B cell (primary cell): ENCODE measurements at regions not wholly inside any gene's neighbourhood (a gene's known extent, or its start where the extent isn't known, plus 50 kb on each side); places are given as distances from the start of the nearest gene placed in this dataset.
"Not testable (repeated sequence)": the region's sequence is repeated elsewhere in the genome, so short reads cannot be mapped to it uniquely, and the experiment has no call there.

ENCODE experiments used
- ATAC-seq: fragments of 200-7000 bp; cut with Tn5 transposase; one replicate; pipeline ENCODE4 v1.10.0; 2021; ENCODE audit warnings: low read depth, mild to moderate bottlenecking, moderate number of reproducible peaks, moderate library complexity
- CTCF ChIA-PET: fragments of 350-600 bp; sonication (Branson Sonifier 250); formaldehyde crosslinking; loops from one replicate; lab custom pipeline; 2021; ENCODE audit warnings: antibody characterized with exemption, inconsistent platforms; lab: Charles Lee
- POLR2A ChIA-PET: fragments of 350-600 bp; sonication (Branson Sonifier 250); formaldehyde crosslinking; loops from one replicate; lab custom pipeline; 2021; ENCODE audit warnings: antibody characterized with exemption; lab: Charles Lee
- DNase-seq: peaks from one replicate; pipeline ENCODE4 v3.0.0; 2013
- H2AFZ ChIP-seq: 2 replicates; pipeline ENCODE4 v1.6.1; 2012; ENCODE audit warnings: mild to moderate bottlenecking, low read depth, low read length; ENCODE audit not compliant: insufficient read depth, poor library complexity, severe bottlenecking
- H3K27ac ChIP-seq, 2 donors: 1 replicate in 1 of 2; 2 replicates in 1 of 2; pipeline ENCODE4 v1.5.1; 2012 to 2013; ENCODE audit warnings: low read length in 2 of 2, mild to moderate bottlenecking in 2 of 2, moderate library complexity in 1 of 2
- H3K27me3 ChIP-seq, 4 experiments: fragments of 200-600 bp in 1 of 4; sonication (generic) in 1 of 4; replicated peaks in 1 of 4; 1 replicate in 2 of 4; 2 replicates in 2 of 4; pipeline versions ENCODE4 v1.6.1 to v1.7.0; 2013 to 2016; ENCODE audit warnings: low read length in 3 of 4, mild to moderate bottlenecking in 2 of 4, mixed read lengths in 1 of 4, moderate library complexity in 1 of 4; ENCODE audit not compliant: insufficient read depth in 4 of 4, control insufficient read depth in 3 of 4; ENCODE audit errors: control extremely low read depth in 1 of 4
- H3K36me3 ChIP-seq, 2 experiments: replicated peaks in 1 of 2; 1 replicate in 1 of 2; 2 replicates in 1 of 2; pipeline versions ENCODE4 v1.6.1 to v1.7.1; 2013; ENCODE audit warnings: low read length in 1 of 2; ENCODE audit not compliant: insufficient read depth in 2 of 2, control insufficient read depth in 1 of 2; ENCODE audit errors: control extremely low read depth in 1 of 2, extremely low read depth in 1 of 2
- H3K4me1 ChIP-seq, 2 donors: fragments of 200-600 bp in 1 of 2; sonication (generic) in 1 of 2; 1 replicate in 1 of 2; 2 replicates in 1 of 2; pipeline versions ENCODE4 v1.5.1 to v1.6.1; 2013 to 2017; ENCODE audit warnings: low read length in 2 of 2; ENCODE audit not compliant: control insufficient read depth in 2 of 2, insufficient read depth in 2 of 2
- H3K4me2 ChIP-seq: replicated peaks from 2 replicates; pipeline ENCODE3; 2012; ENCODE audit warnings: mild to moderate bottlenecking, low read depth, low read length; ENCODE audit not compliant: poor library complexity, severe bottlenecking
- H3K4me3 ChIP-seq, 5 experiments: fragments of 200-600 bp in 1 of 5; sonication (generic) in 1 of 5; 1 replicate in 3 of 5; 2 replicates in 2 of 5; pipeline versions ENCODE4 v1.5.1 to v1.7.0; 2011 to 2016; ENCODE audit warnings: low read length in 4 of 5, mild to moderate bottlenecking in 4 of 5, low read depth in 2 of 5, control low read depth in 1 of 5, moderate library complexity in 1 of 5; ENCODE audit not compliant: insufficient read depth in 1 of 5; ENCODE audit errors: control extremely low read depth in 1 of 5, extremely low read depth in 1 of 5
- H3K79me2 ChIP-seq: fragments of 200-600 bp; sonication (generic); one replicate; pipeline ENCODE4 v1.6.0; 2016; ENCODE audit warnings: low read length; ENCODE audit not compliant: control insufficient read depth, insufficient read depth
- H3K9ac ChIP-seq: fragments of 200-600 bp; sonication (generic); 2 replicates; pipeline ENCODE4 v1.6.1; 2017; ENCODE audit warnings: mild to moderate bottlenecking, low read length, moderate library complexity
- H3K9me3 ChIP-seq, 3 donors: one replicate each; pipeline versions ENCODE4 v1.6.1 to v1.7.1; 2013; ENCODE audit warnings: low read length in 2 of 3; ENCODE audit not compliant: control insufficient read depth in 2 of 3, insufficient read depth in 1 of 3; ENCODE audit errors: control extremely low read depth in 1 of 3
- H4K20me1 ChIP-seq: 2 replicates; pipeline ENCODE4 v1.6.0; 2012; ENCODE audit warnings: mild to moderate bottlenecking, low read length; ENCODE audit not compliant: insufficient read depth, control insufficient read depth, poor library complexity, severe bottlenecking
- H3K27ac Mint-ChIP-seq: one replicate; pipeline ENCODE4 v1.8.0; 2021; ENCODE audit warnings: mixed read lengths
- H3K27me3 Mint-ChIP-seq: one replicate; pipeline ENCODE4 v1.8.0; 2021; ENCODE audit warnings: mixed read lengths
- H3K4me1 Mint-ChIP-seq: one replicate; pipeline ENCODE4 v1.8.0; 2021; ENCODE audit warnings: mixed read lengths
- H3K4me3 Mint-ChIP-seq: one replicate; pipeline ENCODE4 v1.8.0; 2021; ENCODE audit warnings: mixed read lengths
- H3K9me3 Mint-ChIP-seq: one replicate; pipeline ENCODE4 v1.8.0; 2022; ENCODE audit warnings: mixed read lengths; ENCODE audit not compliant: insufficient read depth
- EZH2 ChIP-seq: IDR thresholded peaks from 2 replicates; pipeline ENCODE4 v1.6.1; 2012; ENCODE audit warnings: borderline replicate concordance, low read depth, mild to moderate bottlenecking, moderate library complexity, low read length; ENCODE audit not compliant: insufficient read depth, poor library complexity, severe bottlenecking
- WGBS: methylation state at CpG from one replicate; pipeline ENCODE4 v1.1.5; 2013; ENCODE audit warnings: missing lambda C conversion rate; ENCODE audit not compliant: insufficient coverage; 5-methylcytosine and 5-hydroxymethylcytosine counted together
- intact Hi-C: fragments of 100-400 bp; cut with micrococcal nuclease; formaldehyde crosslinking; loops from one replicate; pipeline ENCODE4 v1.10.0; 2022
- TF ChIP-seq, protein P1 (sequence below): fragments of 200-600 bp; IDR thresholded peaks from one replicate; pipeline ENCODE4 v1.8.0; 2022; ENCODE audit warnings: antibody characterized with exemption, mild to moderate bottlenecking

DNA sequence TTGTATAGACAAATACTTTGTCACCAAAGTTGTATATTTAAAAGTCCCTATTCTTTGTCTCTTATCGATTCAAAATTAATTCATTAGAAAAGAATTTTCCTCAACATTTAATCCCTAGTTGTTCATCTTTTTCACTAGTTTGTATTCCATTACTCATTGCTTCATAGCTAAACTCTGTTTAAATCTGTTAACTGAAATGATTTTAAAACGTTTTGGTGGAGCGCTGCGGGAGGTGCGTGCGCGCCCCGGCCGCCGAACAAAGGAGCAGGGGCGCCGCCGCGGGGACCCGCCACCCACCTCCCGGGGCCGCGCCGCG lies 56.4 kb upstream of the GOLGA8A start:
- ChIA-PET CTCF (no interaction called here), POLR2A (no interaction called here)
- 4% methylated on average over 19 of the region's 20 CpGs for WGBS
- Histone ChIP-seq H3K79me2 (no peaks in the 10 kb centered on the region), H2AFZ (no peak overlapping the region), H3K4me1 (peaks cover 0 to 6% of the 10 kb centered on the region in 2 donors), H3K4me3 (no peak overlapping the region), H3K9me3 (peaks cover 0 to 19% (median 1%) of the 10 kb centered on the region in 3 donors), H4K20me1 (no peaks in the 10 kb centered on the region), H3K9ac (no peak overlapping the region), H3K27me3 (peaks cover 0 to 45% (median 8%) of the 10 kb centered on the region in 4 experiments), H3K4me2 (no peak overlapping the region), H3K27ac (no peak overlapping the region), H3K36me3 (no peaks in the 10 kb centered on the region)
- ATAC-seq: no peak
- H3K4me3 Mint-ChIP-seq: no peak overlapping the region
- TF ChIP-seq EZH2: no peak
- H3K9me3 Mint-ChIP-seq: no peaks in the 10 kb centered on the region
- intact Hi-C loops: no loop called here
- H3K27me3 Mint-ChIP-seq: peaks cover 27% of the 10 kb centered on the region
- no peak overlapping the region for H3K27ac Mint-ChIP-seq
- no peaks in the 10 kb centered on the region for H3K4me1 Mint-ChIP-seq
- DNase-seq: no peak

DNA sequence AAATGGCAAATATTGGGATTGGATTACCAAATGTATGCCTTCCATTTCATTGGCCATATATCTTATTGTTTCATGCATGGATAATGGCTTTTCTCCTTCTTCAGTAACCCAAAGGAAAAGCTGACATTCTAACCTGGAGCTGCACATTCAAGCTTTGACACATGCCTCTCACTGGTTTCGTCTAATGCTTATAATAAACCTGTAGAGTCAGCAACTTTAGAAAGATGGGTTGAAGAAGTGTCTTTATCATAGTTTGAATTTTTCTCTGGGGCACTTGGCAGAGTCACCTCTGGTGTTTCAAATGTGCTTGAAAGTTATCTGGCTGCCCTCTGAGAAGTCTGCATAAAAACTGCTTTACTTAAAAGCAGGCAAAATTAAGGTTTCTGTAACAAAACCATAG lies 55.4 kb upstream of the GOLGA8A start:
- Mint-ChIP-seq H3K27ac (no peak overlapping the region), H3K4me1 (no peaks in the 10 kb centered on the region), H3K4me3 (no peak overlapping the region), H3K27me3 (peaks cover 28% of the 10 kb centered on the region), H3K9me3 (no peaks in the 10 kb centered on the region)
- no peak for TF ChIP-seq EZH2
- TF ChIP-seq, protein P1, sequence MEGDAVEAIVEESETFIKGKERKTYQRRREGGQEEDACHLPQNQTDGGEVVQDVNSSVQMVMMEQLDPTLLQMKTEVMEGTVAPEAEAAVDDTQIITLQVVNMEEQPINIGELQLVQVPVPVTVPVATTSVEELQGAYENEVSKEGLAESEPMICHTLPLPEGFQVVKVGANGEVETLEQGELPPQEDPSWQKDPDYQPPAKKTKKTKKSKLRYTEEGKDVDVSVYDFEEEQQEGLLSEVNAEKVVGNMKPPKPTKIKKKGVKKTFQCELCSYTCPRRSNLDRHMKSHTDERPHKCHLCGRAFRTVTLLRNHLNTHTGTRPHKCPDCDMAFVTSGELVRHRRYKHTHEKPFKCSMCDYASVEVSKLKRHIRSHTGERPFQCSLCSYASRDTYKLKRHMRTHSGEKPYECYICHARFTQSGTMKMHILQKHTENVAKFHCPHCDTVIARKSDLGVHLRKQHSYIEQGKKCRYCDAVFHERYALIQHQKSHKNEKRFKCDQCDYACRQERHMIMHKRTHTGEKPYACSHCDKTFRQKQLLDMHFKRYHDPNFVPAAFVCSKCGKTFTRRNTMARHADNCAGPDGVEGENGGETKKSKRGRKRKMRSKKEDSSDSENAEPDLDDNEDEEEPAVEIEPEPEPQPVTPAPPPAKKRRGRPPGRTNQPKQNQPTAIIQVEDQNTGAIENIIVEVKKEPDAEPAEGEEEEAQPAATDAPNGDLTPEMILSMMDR: no peak
- H3K9ac ChIP-seq: no peak overlapping the region
- peaks cover 0 to 6% of the 10 kb centered on the region in 2 donors for H3K4me1 ChIP-seq
- H3K27ac ChIP-seq: no peak overlapping the region
- ATAC-seq: no peak
- H3K79me2 ChIP-seq: no peaks in the 10 kb centered on the region
- H4K20me1 ChIP-seq: no peaks in the 10 kb centered on the region
- no peaks in the 10 kb centered on the region for H3K36me3 ChIP-seq
- POLR2A ChIA-PET: no interaction called here
- CTCF ChIA-PET: no interaction called here
- H3K4me2 ChIP-seq: no peak overlapping the region
- 83% methylated on average over 1 of the region's 1 CpG for WGBS
- H3K27me3 ChIP-seq: peaks cover 0 to 42% (median 8%) of the 10 kb centered on the region in 4 experiments
- H3K4me3 ChIP-seq: no peak overlapping the region
- intact Hi-C loops: no loop called here
- no peak for DNase-seq
- H3K9me3 ChIP-seq: peaks cover 0 to 20% (median 1%) of the 10 kb centered on the region in 3 donors
- H2AFZ ChIP-seq: no peak overlapping the region

DNA sequence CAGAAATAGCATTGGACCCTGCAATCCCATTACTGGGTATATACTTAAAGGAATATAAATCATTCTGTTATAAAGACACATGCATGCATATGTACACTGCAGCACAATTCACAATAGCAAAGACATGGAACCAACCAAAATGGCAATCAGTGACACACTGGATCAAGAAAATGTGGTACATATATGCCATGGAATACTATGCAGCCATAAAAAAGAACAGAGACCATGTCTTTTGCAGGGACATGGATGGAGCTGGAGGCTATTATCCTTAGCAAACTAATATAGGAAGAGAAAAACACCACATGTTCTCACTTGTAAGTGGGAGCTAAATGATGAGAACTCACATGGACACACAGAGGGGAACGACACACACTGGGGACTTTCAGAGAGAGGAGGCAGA lies 53.9 kb upstream of the GOLGA8A start:
- H3K4me1 ChIP-seq, ATAC-seq, H3K4me1 Mint-ChIP-seq, H3K9ac ChIP-seq, H3K27ac ChIP-seq, H3K27ac Mint-ChIP-seq, POLR2A ChIA-PET, H3K79me2 ChIP-seq, H2AFZ ChIP-seq, H3K4me3 ChIP-seq, DNase-seq, H3K4me2 ChIP-seq, H4K20me1 ChIP-seq, H3K4me3 Mint-ChIP-seq, H3K9me3 Mint-ChIP-seq, CTCF ChIA-PET, H3K36me3 ChIP-seq, intact Hi-C loops: not testable (repeated sequence)
- no CpG with 5 or more reads among the region's 1 CpG for WGBS
- H3K27me3 Mint-ChIP-seq: peaks cover 21% of the 10 kb centered on the region
- peaks cover 0 to 17% (median 1%) of the 10 kb centered on the region in 3 donors for H3K9me3 ChIP-seq
- H3K27me3 ChIP-seq: peaks cover 0 to 37% (median 5%) of the 10 kb centered on the region in 4 experiments
